HFF-Myc (cell line): ENCODE measurements at regions not wholly inside any gene's neighbourhood (a gene's known extent, or its start where the extent isn't known, plus 50 kb on each side); places are given as distances from the start of the nearest gene placed in this dataset.

Experiments
- DNase-seq: peaks from one replicate; pipeline ENCODE4 v3.0.0-alpha.2; 2011; ENCODE audit warnings: low read depth; ENCODE audit errors: extremely low read depth
- H3K4me3 ChIP-seq: replicated peaks from 2 replicates; pipeline ENCODE4 v1.5.1; 2011; ENCODE audit warnings: low read depth, mild to moderate bottlenecking, control low read depth, low read length
- CTCF ChIP-seq: IDR thresholded peaks from 2 replicates; pipeline ENCODE4 v1.5.1; 2012; ENCODE audit warnings: mild to moderate bottlenecking, low read depth, low read length, control low read depth; ENCODE audit errors: missing control alignments

DNA sequence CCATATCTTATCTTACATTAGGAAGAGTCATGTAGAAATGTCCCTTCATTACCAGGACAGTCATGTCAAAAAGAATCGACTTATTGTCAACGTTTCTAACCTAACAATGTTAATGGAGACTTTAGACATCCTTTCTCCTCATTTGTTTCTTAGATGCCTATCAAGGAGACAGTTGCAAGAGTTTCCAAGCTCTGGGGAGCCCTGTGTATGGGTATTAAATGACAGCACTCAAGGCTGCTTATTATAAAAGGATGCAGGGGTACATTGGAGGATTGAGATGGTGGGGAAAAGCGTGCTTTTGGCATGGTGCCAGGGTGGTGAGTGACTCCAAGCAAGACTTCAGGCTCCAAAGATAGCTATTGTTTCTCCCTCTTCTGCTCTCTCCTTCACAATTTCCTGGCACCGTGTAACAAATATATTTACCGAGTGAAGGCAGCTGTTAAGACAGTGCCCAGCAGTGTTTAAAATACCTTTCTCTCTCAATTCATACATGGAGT lies 461.3 kb upstream of the CLINT1 start:
- no peak for DNase-seq

DNA sequence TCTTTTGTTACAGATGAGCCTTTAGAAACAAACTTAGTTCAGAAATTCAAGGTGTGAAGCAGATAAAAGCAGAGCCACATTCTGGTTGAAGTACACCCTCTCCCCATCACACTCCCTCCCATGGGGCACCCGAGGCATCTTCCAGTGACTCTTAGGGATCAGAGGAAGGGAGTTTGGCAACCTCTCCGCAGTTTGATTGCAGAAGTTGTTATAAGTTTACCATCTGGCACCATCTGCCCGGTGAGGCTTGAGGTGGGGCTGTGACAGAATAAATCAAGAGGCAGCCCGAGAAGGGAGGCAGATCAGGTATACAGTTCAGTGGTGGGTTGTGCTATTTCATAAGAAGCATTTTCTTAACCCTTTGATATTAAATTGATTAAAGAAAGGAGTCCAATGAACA lies 458.6 kb upstream of the CLINT1 start:
- no peak for DNase-seq
- TF ChIP-seq CTCF: no peak
- H3K4me3 ChIP-seq: no peak overlapping the region

More for the DNA sequence above, 461.3 kb upstream of the CLINT1 start:
- no peak for TF ChIP-seq CTCF
- no peak overlapping the region for H3K4me3 ChIP-seq

DNA sequence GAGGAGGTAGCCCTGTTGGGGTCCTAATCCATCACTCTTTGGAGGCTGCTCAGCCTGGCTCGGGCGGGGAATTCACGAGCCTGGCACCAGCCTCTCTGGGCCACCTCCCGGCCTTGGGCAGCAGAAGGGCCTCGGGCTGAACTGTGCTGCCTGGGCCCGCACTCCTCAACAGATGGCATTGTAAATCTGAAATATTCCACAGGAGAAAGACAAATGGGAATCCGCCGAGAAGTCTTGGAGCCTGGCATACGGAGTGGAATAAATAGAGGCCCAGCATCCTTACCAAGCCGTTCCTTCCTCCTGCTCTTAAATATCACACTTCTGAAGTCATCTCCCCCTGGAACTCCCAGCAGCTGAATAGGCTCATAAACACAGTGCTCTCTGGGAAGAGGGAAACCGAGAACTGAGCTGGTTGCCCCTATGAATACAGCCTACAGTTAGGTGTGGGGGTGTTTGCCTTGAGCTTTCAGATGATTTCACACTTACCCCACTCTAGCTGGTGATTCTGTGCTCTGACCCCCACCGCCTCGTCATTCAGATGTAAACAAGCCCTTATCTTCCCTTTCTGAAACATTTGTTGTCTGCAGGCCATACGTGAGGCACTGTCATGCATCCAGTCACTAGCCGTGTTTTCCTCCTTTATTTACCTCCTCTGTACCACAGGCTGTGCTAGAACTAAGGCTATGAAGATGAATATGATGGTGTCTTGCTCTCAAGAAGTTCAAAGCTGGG lies 455.0 kb upstream of the CLINT1 start:
- H3K4me3 ChIP-seq: no peak overlapping the region
- TF ChIP-seq CTCF: no peak
- DNase-seq: no peak

GRCh38 chr5:158313027-158313732 lies 454.2 kb upstream of the CLINT1 start:
- no peak overlapping the region for H3K4me3 ChIP-seq
- TF ChIP-seq CTCF: no peak
- DNase-seq: no peak

DNA sequence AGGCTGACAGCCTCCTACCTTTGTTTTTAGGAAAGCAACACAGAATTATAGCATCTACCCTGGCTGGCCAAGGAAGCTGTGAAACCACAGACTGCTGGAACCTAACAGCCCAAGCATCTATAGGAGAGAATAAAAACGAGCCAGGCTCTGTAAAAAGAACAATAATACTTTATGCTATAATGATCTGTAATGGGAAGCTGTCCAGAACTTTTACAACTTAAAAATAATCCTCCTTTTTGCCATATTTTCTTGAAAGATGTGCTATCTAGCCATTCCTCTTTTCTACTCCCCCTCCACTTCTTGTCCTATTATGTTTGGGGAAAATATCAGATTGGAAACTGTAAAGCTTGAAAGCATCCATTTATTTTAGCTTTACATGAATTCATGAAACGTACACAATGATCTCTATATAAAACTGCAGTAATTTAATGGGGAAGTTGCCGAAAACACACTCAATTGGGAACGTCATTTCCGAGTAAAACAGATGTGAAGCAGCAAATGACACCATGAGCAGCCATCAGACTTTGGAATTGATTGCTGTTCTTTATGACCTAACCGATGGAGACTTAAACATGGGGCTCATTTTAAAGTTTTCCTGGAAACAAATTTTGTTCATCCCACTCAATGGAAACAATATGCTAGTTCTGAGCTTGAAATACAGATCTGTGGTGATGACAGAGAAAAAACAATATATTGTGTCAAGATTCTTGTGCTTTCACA lies 450.3 kb upstream of the CLINT1 start:
- DNase-seq: no peak
- no peak overlapping the region for H3K4me3 ChIP-seq
- TF ChIP-seq CTCF: no peak

- TF ChIP-seq CTCF: no peak
- H3K4me3 ChIP-seq: no peak overlapping the region
- DNase-seq: no peak
These were observed 449.6 kb upstream of the CLINT1 start for GRCh38 chr5:158308429-158309025.
